HG03571 (cell line): ENCODE measurements at regions not wholly inside any gene's neighbourhood (a gene's known extent, or its start where the extent isn't known, plus 50 kb on each side); places are given as distances from the start of the nearest gene placed in this dataset.
"Not testable (repeated sequence)": the region's sequence is repeated elsewhere in the genome, so short reads cannot be mapped to it uniquely, and the experiment has no call there.

Experiments
- ATAC-seq: cut with Tn5 transposase; IDR thresholded peaks from one replicate; pipeline ENCODE4 v1.9.1; 2021; ENCODE audit not compliant: unreplicated experiment

GRCh38 chr6:97347111-97347510, 64.1 kb upstream of the MMS22L start:
- ATAC-seq = no peak

- ATAC-seq = no peak
Measured at GRCh38 chr6:97361286-97361685, 78.3 kb upstream of the MMS22L start.

GRCh38 chr6:97364327-97364726, 81.3 kb upstream of the MMS22L start:
- no peak for ATAC-seq

GRCh38 chr6:97382071-97382470, 99.1 kb upstream of the MMS22L start:
- not testable (repeated sequence) for ATAC-seq

GRCh38 chr6:97392735-97393134, 109.7 kb upstream of the MMS22L start:
- ATAC-seq = no peak

- ATAC-seq = peak; percentile 91
Measured at GRCh38 chr6:97394160-97394748, 111.2 kb upstream of the MMS22L start.

- ATAC-seq = no peak
Measured at GRCh38 chr6:97396880-97397279, 113.9 kb upstream of the MMS22L start.

- ATAC-seq = no peak
Measured at GRCh38 chr6:97399208-97399607, 116.2 kb upstream of the MMS22L start.

- no peak for ATAC-seq
Measured at GRCh38 chr6:97401533-97401932, 118.5 kb upstream of the MMS22L start.

- ATAC-seq = no peak
Measured at GRCh38 chr6:97405818-97406409, 122.9 kb upstream of the MMS22L start.

- ATAC-seq = no peak
Measured at GRCh38 chr6:97406633-97407032, 123.6 kb upstream of the MMS22L start.

- no peak for ATAC-seq
Measured at GRCh38 chr6:97411610-97412009, 128.6 kb upstream of the MMS22L start.

- no peak for ATAC-seq
Measured at GRCh38 chr6:97412511-97412910, 129.5 kb upstream of the MMS22L start.

GRCh38 chr6:97422171-97422570, 139.2 kb upstream of the MMS22L start:
- no peak for ATAC-seq

GRCh38 chr6:97423190-97423589, 140.2 kb upstream of the MMS22L start:
- ATAC-seq = peak; percentile 46

GRCh38 chr6:97427648-97428047, 144.6 kb upstream of the MMS22L start:
- peak; percentile 92 for ATAC-seq

GRCh38 chr6:97437087-97437486, 154.1 kb upstream of the MMS22L start:
- ATAC-seq = no peak

GRCh38 chr6:97438011-97438671, 155.1 kb upstream of the MMS22L start:
- ATAC-seq = peak; percentile 55

GRCh38 chr6:97440590-97441176, 157.7 kb upstream of the MMS22L start:
- ATAC-seq = no peak

GRCh38 chr6:97443408-97444080, 160.5 kb upstream of the MMS22L start:
- ATAC-seq = no peak

GRCh38 chr6:97445407-97445806, 162.4 kb upstream of the MMS22L start:
- no peak for ATAC-seq
